ENCODE measurements at regions not wholly inside any gene's neighbourhood (a gene's known extent, or its start where the extent isn't known, plus 50 kb on each side); places are given as distances from the start of the nearest gene placed in this dataset.

DNA sequence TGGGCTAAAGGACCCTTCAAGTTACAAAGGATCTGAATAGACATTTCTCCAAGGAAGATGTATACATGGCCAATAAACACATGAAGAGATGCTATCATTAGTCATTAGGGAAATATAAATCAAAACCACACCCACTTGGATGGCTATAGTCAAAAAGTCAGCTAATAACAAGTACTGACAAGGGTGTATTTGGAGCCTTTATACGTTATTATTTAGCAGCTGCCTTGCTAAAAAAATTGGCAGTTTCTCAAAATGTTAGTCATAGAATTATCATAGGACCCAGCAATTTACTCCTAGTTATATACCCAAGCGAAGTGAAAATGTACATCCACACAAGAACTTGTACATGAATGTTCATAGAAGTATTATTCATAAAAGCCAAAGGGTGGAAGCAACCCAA lies 112.7 kb upstream of the DUSP21 start:
- H3K4me3 ChIP-seq (ENCODE audit: low read depth, low read length), result no peak overlapping the region
- no peak for DNase-seq (ENCODE audit: low read depth)
- TF ChIP-seq, protein P1, sequence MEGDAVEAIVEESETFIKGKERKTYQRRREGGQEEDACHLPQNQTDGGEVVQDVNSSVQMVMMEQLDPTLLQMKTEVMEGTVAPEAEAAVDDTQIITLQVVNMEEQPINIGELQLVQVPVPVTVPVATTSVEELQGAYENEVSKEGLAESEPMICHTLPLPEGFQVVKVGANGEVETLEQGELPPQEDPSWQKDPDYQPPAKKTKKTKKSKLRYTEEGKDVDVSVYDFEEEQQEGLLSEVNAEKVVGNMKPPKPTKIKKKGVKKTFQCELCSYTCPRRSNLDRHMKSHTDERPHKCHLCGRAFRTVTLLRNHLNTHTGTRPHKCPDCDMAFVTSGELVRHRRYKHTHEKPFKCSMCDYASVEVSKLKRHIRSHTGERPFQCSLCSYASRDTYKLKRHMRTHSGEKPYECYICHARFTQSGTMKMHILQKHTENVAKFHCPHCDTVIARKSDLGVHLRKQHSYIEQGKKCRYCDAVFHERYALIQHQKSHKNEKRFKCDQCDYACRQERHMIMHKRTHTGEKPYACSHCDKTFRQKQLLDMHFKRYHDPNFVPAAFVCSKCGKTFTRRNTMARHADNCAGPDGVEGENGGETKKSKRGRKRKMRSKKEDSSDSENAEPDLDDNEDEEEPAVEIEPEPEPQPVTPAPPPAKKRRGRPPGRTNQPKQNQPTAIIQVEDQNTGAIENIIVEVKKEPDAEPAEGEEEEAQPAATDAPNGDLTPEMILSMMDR (conservative IDR thresholded peaks at IDR 0.05; ENCODE audit: low read depth, low read length), result no peak

DNA sequence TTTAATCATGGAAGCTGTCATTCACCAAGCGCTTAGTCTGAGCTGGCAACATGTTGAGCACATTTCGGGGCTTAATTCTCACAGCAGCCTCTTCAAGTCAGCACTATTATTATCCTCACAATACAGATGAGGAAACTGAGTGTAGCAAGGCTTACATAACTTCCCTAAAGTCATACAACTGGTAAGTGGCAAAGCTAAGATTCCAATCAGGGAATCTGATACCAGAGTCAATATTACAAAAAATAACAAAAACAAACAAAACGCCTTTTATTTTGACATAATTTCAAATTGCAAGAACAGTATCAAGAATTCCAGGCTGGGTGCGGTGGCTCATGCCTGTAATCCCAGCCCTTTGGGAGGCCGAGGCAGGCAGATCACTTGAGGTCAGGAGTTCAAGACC lies 120.4 kb upstream of the DUSP21 start:
- no peak for DNase-seq (ENCODE audit: low read depth)
- TF ChIP-seq, protein P1 (conservative IDR thresholded peaks at IDR 0.05; ENCODE audit: low read depth, low read length), result no peak
- H3K4me3 ChIP-seq (ENCODE audit: low read depth, low read length), result no peak overlapping the region

DNA sequence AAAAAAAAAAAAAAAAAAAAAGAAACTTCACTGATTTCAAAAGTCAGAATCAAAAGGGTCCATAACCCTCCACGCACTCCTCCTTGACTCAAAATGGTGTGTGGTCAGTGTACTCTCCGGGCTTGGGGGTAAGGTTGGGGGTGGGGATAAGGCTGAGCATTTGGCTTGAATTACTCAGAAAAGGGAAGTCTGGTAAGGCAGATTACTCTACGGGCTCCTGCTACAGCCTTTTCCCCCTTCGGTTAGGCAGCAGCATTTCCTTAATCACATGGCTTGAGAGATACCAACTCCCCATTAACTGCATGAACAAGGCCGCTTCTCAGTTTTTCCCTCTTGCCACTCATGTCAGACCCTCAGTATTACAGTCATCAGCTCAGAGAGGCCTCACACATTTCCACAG lies 135.4 kb upstream of the DUSP21 start:
- H3K4me3 ChIP-seq (ENCODE audit: low read depth, low read length), result no peak overlapping the region
- TF ChIP-seq, protein P1 (conservative IDR thresholded peaks at IDR 0.05; ENCODE audit: low read depth, low read length), result no peak

DNA sequence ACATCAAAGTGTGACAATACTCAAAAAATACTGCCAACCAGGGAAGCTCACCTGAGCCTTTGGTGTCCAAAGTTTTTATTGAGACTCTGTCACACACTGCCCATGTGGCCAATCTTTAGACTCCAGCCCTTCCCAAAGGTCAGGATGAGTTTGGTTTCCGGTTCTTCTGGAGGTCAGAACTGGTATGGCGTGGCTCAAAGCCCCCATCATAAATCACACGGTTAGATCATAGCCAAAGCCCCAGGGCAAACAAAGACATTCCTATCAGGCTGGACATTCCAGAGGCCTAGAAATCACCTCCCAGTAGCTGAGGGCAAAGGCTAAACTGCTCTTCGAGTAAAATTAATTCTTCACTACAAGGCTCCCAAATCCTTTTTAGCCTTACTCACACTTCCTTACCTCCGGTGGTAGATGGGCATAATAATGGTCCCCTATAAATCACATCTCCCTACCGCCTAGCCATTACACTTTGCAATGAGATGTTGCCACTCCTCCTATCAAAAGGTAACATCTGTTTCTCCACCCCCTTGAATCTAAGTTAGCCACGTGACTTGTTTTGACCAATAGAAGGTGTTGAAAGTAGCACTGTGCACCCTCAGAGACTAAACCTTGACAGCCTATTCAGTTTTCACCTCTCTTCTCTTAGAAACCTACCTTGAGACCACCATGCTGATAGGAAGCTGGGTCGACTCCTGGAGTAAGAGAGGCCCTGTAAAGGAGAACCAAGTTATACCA lies 137.8 kb upstream of the DUSP21 start:
- peak; percentile 18 for DNase-seq (ENCODE audit: low read depth)
- H3K4me3 ChIP-seq (ENCODE audit: low read depth, low read length), result no peak overlapping the region
- TF ChIP-seq, protein P1 (conservative IDR thresholded peaks at IDR 0.05; ENCODE audit: low read depth, low read length), result no peak

More for the DNA sequence above, 135.4 kb upstream of the DUSP21 start:
- DNase-seq (ENCODE audit: low read depth), result no peak

DNA sequence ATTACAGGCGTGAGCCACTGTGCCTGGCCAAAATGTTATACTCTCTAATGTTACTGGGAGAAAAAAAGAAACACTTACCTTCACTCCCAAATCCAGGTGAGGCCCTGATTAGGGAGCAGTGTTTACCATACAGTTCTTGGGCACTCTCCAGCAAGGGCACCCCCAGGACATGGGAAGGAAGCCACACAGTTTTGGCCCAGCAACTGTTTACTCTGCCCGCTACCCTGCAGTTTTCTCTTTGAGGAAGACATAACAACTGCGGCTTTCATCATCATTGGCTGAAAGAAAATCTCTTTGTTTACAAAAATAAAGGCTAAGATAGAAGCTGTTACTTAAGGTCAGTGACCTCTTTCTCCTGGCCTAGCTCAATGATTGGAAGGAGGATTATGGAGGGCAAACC lies 145.5 kb upstream of the DUSP21 start:
- TF ChIP-seq, protein P1 (conservative IDR thresholded peaks at IDR 0.05; ENCODE audit: low read depth, low read length), result no peak
- DNase-seq (ENCODE audit: low read depth), result no peak
- no peak overlapping the region for H3K4me3 ChIP-seq (ENCODE audit: low read depth, low read length)

DNA sequence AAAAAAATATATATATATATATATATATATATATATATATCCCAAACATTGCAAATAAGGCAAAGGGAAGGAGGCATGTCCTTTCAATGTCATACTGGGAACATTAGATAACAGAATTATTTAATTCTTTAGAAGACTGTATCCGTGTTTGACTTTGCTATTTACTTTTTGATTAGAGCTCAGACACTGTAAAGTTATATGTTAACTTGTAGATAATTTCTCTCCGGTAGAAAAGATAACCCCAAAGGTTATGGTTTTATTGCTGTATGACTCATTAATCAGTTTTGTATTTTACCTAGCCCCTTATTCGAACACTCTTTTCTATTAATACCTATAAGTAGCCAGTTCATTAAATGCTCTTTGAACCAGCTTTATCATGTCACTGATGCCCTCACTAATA lies 150.6 kb upstream of the DUSP21 start:
- no peak overlapping the region for H3K4me3 ChIP-seq (ENCODE audit: low read depth, low read length)
- TF ChIP-seq, protein P1 (conservative IDR thresholded peaks at IDR 0.05; ENCODE audit: low read depth, low read length), result no peak
- no peak for DNase-seq (ENCODE audit: low read depth)

DNA sequence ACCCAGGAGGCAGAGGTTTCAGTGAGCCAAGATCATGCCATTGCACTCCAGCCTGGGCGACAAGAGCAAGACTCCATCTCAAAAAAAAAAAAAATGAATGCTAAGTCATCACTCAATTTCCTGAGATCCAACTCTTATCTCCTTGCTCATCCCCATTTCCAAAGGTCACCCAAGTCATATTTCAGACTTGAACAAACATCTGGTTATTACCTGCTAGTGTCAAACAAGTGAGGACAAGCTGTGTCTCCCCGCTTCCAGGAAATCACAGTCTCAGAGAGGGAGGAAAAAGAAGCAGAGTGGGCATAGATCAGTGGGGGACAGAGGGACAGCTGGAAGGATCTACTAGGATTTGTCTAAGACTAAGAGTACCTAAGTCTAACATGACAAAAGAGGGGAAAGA lies 147.5 kb upstream of the FUNDC1 start:
- TF ChIP-seq, protein P1 (conservative IDR thresholded peaks at IDR 0.05; ENCODE audit: low read depth, low read length), result no peak
- H3K4me3 ChIP-seq (ENCODE audit: low read depth, low read length), result no peak overlapping the region
- no peak for DNase-seq (ENCODE audit: low read depth)

All from epithelial cell of proximal tubule (primary cell).